NCI-H2081 treated with DMSO at 0.1 percent for 48 hours (cell line): ENCODE measurements at regions not wholly inside any gene's neighbourhood (a gene's known extent, or its start where the extent isn't known, plus 50 kb on each side); places are given as distances from the start of the nearest gene placed in this dataset.

Experiments
- DNase-seq: peaks from one replicate; lab custom pipeline; 2025; lab: John Stamatoyannopoulos, UW

DNA sequence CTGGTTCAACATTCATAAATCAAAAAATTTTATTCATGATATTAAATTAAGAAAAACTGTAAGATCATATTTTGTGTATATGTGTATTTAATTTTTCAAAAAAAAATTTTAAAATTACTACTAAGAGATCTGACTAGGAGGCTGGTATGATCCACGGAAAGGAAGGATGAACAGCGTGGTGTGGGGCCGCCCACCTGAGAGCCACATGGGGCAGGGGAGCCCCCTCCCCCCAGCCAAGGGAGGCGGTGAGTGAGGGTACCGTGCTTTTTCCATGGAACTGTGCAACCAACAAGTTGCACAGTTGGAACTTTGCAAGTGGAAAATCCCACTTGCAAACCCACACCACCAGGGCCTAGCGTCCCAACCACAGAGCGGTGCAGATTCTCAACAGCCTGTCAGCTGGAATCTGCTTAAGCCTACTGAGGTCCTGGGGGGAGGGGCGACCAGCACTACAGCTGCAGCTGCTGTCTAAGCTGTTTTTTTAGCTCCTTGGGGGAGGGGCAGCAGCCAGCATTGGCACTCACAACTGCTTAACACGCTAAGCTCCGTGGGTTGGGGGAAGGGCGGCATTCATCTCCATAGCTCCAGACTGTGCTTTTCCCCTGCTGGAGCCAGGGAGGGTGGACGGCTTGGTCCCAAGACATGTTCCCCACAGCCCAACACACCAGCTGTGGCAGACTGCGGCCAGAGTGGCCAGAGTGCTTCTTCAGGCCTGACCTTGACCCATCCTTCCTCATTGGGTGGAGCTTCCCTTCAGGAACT, 94.2 kb upstream of the IGFBP3 start:
- DNase-seq = no peak

DNA sequence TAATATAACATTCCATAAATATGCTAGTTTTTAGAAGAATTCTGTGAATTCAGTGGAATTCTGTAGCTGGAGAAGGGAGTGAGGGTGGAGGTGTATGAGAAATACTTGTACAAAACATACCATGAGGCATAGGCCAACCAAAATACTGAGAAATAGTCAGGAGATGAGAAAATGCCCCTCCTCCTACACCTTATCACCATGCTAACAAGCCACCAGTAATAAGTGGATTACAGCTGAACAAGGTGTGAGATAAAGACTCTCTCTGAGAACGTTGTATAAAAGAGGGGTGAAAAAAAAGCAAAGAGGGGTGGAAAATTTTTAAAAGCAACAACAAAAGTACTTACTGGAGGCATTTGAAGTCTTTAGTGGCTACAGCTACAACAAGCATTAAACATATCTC, 90.4 kb upstream of the IGFBP3 start:
- DNase-seq = no peak

DNA sequence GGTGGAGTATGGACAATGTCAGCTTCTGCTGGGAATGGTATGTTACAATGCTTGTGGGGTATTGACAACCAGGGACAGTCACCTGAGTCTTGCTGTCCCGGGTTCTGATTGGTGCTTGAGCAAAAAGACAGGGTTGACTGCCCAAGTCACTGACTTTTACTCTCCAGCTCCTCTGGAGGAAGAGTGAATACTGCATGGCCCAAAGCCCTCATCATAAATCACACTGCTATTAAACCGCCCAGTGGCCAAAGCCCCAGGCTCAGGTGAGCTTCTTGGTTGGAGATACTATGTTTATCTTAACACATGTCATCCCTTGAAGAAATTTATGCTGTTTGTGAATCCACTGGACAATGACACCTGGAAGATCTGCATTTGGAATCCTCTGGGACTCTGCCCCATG, 90.0 kb upstream of the IGFBP3 start:
- DNase-seq = no peak

DNA sequence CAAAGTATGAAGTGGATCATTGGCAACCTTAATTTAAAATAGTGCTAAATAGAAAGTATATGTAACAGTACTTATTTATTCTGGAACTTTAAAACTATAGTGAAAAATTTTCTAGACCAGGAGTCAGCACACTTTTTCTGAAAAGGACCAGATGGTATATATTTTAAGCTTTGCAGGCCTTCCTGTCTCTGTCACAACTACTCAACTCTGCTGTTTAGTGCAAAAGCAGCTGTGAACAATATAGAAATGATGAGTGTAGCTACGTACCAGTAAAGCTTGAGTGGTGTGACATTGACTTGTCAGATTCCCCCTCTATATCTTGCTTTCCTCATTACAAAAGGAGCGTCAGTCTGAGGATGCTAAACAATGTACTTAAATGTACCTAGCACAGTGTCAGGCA, 88.1 kb upstream of the IGFBP3 start:
- no peak for DNase-seq

DNA sequence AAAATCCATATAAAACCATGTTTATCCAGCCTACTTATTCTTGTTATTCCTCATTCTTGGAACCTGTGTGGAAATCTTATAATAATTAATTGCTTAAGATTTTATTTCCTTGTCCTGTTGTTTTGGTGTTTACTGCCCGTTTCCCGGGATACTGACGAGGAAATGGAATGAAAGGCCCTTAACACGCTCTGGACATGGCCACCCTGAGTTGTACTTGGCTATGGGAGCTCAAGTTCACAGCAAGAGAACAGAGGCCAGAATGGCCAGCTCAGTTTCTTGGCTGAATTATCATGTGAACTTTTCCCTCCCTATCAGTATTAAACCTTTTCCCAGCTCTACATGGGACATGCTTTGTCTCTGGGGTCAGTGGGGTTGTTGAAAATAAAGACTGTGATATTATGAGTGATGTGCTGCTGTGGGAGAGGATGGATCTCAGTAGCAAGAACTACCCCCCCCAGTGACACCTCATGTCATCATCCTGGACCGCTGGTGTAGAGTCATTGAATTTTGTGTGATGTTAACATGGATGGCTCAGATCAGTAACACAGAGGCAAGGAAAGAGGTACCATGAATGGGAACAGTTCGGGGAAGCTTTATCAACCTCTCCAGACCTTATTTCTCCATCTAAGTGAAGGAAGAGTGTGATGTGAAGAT, 87.0 kb upstream of the IGFBP3 start:
- no peak for DNase-seq

DNA sequence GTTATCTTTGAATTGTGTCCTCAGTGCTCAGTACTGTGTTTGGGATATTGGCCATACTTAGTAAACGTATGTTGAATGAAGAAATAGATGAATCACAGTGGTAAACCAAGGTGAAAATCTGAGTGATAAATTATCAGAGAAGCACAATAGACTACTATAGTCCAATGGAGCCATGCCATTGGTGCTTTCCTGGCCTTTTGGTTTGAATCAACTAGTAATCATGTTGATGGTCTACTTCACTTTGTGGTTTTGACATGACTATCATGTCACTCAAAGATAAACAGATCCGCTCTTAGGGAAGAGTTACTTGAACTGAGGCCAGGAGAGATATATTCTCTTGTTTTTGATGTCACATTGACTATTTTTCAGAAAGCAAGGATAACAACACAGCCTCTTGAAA, 86.1 kb upstream of the IGFBP3 start:
- no peak for DNase-seq

DNA sequence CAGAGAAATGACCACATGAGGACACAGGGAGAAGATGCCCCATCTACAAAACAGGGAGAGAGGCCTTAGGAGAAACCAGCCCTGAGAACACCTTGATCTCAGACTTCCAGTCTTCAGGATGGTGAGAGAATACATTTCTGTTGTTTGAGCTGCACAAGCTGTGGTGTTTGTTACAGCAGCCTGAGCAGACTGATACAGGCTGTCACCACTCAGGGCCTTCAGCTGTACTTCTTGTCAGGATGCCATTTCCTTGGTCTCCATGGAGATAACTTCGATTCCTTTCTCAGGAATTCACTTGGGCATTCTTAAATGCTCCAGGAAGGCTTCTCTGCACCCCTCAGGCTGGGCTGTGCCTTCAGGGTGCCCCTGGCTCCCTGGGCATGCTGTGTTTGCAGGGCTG, 85.7 kb upstream of the IGFBP3 start:
- DNase-seq = no peak

DNA sequence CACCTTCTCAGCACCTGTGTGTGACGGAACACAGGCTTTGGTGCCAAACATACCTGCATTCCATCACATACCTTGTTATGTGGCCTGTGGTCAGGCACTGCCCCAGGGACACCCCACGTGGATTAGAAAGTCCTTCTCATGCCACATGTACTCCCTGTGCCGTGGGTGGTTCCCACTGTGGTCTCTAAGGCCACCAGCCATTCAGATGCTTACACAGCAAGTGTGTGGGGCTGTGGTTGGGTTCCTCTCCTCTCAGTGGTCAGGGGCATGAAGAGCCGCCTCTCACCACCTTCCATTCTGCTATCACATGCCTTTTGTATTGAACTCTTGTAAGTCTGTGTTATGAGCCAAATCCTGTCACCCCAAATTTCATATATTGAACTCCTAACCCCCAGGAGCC, 85.1 kb upstream of the IGFBP3 start:
- no peak for DNase-seq

DNA sequence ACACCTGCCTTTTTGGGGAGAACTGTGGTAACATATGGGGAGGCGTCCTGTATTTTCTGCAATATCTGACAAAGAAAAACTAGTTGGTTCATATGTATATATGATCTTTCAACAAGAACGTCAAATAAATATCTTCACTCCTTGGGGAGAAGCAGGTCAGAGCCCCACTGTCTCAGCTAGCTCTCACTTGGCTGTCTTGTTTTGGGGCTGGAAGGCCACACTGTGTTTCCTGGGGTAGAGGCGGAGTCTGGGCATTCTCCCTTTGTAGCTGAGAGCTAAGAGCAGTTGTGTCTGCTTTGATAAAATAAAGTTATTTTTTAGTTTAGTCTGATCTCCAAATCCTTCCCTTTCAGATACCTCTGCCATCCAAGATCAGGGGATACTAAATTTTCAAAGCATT, 83.9 kb upstream of the IGFBP3 start:
- no peak for DNase-seq

DNA sequence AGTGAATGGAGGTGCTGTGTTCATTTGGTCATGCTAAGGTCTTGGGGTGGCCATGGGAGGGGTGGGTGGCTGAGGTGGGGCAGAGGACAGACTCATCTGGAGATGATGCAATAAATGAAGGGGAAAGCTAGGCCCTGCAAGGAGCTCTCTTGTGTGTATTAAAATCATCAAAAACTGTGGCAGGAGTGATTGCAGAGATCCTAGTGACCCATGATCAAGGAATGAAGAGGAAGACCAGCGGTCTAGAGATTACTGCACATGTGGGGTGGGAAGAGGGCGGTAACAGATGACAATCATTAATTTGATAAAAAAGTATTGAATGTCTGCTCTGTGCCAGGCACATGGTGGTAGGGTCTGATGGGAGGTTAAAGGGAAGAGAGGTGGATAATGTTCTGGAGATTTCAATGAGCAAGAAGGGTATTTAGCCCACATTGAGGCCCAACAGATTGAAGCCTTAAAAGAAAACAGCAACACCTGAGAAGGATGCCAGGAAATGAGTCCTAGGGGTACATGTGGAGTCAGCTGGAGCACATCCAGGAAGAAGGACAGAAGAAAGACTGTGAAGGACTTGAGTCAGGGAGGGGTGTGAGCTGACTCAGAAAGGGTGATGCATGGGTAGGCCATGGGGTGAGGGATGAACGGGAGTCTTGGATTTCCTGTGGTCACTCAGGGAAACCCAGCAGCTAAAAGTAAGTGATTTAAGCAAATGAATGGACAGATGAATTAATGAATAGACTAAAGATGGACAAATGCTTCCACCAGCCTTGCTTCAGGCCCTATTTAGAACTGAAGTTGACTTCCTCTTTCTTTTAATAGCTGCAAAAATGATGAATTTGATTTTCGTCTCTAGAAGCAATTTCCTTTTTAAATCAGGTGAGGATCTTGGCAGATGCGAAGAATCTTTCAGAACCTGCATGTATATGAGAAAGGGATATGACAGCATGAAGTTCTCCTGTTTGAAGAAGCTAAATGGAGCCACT, 83.1 kb upstream of the IGFBP3 start:
- no peak for DNase-seq

DNA sequence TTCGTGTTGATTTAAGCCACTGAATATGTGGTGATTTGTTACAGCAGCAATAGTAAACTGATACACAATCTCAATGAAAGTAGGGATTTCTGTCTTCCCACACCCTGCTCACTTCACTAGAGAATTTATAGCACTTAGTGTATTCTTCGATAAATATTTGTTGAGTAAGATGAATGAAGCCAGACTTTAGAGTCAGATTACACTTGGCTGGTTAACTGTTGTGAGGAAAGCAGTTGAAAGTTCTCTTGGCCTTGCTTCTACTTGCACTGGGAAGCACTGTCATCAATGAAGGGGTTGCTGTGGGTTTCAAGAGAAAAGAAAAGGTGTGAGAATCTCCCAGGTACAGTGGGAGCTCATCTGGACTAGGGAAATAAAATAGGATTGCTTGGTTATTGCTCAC, 82.1 kb upstream of the IGFBP3 start:
- no peak for DNase-seq

DNA sequence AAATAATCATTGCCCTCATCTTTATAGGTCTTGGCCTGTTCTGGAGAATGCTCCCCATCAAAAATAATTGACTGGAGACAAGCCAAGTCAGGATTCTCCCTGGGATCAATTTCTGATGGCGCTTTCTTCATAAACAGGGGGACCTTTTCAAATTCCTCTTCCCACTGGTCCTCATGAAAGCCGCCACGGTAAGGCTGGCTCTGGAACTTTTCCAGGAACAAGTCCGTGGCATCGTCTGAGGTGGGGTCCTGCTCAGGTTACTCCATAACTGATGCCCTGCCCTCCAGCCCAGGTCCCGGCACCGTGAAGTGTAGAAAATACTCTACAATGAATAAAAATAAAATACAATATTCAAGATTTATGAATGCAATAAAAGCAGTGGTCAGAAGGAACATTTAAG, 79.4 kb upstream of the IGFBP3 start:
- DNase-seq = no peak

DNA sequence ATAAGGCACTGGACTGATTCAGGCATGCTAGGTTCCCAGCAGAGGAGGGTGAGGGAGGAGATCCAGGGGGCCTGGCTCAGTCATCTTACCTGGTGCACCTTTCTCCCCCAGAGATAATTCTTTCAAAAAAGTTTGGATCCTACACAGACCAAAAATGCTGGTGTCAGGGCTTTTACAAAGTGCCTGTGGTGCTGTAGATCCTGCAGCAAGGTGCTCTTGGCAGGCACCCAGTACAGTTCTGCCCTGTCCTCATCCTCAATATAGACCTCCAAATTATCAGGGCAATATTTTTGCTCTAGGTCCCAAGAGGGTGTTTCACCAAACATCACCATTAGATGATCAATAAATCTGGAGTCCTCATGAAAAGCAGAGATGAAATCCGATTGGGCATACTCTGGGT, 78.5 kb upstream of the IGFBP3 start:
- no peak for DNase-seq

DNA sequence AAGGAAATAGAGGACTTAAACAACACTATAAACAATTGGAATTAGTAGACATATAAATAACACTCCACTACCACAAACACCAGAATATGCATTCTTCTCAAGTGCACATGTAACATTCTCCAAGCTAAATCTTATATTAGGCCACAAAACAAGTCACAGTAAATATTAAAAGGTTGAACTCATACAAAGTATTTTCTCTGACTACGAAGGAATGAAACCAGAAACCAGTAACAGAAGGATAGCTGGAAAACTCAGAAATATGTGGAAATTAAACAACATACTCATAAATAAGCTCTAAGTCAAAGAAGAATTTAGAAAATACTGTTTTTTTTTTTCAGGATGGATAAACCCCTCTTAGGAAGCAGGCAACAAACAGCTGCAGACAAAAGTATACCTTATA, 77.4 kb upstream of the IGFBP3 start:
- no peak for DNase-seq

DNA sequence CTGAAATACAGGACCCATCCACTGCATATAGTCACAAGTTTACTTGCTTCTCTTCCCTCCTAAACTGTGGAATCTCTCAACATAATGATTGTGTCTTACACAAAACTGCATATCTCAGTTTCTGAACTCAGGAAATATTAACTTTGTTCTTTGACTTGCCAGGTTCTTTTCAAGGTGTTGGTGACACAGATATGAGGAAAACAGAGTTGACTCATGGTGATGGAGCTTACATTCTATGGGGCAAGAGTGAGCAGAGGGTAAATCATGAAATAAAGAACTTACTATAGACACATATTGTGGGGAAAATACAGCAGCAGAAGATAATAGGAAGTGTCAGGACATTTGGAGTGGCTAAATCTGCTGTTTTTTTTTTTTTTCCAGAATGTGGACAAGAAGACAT, 72.5 kb upstream of the IGFBP3 start:
- no peak for DNase-seq

DNA sequence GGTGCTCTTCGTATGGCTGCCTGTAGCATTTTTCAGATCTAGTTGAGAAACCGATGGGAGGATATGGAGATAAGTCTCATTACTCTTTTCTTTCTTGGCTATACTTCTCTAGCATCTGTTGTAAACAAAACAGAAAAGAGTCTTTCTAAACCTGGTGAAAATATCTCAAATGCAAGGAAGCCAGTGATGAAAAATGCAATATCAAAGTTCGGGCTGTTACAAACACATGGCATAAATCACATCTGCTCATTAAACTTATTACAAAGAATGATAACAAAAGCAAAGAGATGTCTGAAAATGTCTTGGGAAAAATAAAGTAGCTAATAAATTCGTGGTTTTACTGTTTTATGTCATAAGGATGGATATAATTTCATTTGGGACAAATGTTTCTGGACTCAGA, 71.8 kb upstream of the IGFBP3 start:
- no peak for DNase-seq

DNA sequence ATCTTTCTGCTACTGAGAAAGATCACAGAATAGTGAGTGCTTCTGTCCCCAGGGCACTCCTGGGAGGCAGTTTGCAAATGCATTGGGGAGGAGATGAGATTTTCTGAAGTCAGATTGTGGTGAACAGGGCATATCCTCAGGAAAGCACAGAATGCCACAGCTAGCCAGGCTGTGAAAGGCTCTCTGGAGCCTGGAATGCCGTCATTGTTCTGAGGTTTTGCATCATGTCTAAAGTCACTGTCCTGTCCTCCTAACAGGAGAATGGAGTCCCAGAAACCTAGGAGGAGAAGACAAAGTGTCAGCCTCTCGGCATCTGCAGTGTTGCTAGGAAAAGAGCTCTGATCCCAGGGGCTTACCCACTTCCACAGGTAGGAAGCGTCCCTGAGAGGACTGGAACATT, 69.2 kb upstream of the IGFBP3 start:
- no peak for DNase-seq

DNA sequence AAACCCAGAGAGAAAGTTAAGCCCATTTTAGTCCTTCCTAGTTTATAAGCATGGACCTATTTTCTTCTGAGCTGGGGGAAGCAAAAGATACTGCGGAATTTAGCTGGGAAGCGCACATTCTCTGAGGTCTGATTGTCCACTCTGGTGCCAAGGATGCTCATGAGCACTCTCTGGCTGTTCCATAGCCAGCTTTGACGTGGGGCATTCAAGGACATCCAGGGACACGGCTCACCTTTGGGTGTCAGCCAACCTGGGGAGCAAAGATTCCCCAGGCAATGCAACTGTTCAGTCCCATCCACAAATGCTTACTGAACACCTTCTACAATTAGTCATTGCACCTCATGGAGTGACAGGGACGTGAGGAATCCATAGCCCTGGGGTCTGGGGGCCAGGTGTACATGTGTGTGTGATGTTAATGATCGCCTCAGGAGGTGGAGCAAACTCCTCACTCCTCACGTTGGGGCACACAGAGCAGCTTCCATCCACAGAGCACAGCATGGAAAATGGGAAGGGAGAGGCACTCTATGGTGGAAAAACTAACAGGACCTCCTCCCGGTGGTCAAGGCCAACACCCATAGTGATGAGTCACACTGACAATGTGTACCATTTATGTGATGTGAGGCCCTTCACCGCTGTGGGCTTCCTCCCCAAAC, 67.5 kb upstream of the IGFBP3 start:
- DNase-seq = no peak

DNA sequence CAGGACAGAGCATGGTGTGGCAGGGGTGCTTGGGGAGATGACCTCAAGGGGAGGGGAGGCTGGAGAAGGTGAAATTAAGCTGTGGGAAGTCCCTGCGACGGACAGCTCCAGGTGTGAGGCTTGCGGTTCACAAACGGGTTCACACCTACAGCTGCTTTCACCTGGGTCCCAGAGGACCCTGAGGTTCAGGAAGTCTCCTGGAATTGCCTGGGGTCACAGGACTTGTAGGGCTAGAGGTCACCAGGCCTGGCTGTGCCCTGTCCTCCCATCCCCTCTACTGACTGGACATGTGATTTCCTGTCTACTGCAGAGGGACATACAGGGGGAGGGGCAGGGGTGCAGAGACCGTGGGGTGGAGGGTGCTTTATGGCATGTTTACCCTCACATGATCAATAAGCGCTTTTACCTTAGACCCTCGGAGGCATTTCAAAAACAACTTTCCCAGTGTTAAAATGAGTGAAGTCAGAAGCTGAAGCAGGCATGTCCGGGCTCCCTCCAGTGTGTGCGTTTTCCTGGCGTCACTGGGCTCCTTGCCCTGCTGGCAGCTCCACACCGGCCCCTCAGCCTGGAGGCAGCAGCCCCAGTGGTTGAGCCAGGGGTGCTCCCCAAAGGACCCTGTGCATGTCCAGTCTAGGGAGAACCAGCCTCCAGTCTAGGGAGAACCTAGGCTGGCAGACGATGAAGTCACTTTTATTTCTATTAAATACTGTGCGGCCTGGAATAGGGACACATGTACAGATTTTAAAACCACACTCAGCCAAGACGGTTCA, 66.6 kb upstream of the IGFBP3 start:
- DNase-seq = no peak

DNA sequence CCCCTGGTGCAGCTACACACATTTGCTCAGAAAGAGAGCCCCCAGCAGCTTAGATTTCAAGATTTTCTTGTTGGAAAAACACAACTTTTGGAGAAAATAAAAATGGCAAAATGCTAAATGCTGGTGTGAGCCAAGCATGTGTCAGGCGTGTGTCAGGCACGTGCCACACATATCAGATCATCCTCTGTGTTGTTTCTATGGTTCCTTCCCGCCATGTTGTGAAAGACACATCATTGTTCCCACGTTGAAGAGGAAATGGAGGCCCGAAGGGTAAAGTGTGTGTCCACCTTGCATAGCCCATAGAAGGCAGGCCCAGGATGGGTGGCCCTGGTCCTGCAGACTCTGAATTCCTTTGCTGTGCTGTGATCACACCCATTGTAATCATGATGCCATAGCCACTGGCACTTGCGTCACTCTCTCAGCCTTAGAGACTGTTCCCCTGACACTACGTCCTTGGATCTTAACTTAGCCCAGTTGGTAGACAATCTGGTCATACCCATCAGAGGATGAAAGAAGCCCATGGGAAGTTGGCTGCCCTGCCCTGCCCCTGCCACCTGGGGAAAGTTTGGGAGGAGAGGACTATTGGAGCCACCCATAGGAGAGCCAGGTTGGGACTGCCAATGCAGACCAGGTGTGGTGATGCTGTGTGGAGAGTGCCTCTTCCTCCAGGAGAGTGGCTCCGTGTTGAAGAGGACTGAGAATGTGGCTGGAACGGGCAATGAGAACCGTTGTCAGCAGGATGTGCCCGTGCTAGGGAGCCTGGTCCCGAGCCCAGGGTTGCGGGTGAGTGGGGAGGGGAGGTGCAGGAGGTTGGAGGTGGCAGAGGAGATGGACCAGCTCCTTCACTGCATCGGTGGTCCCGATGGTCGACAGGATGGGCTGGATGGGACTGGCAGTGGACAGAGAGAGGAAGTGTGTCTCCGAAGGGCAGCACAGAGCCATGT, 65.6 kb upstream of the IGFBP3 start:
- DNase-seq = no peak
